ENCODE measurements at regions not wholly inside any gene's neighbourhood (a gene's known extent, or its start where the extent isn't known, plus 50 kb on each side); places are given as distances from the start of the nearest gene placed in this dataset.

DNA sequence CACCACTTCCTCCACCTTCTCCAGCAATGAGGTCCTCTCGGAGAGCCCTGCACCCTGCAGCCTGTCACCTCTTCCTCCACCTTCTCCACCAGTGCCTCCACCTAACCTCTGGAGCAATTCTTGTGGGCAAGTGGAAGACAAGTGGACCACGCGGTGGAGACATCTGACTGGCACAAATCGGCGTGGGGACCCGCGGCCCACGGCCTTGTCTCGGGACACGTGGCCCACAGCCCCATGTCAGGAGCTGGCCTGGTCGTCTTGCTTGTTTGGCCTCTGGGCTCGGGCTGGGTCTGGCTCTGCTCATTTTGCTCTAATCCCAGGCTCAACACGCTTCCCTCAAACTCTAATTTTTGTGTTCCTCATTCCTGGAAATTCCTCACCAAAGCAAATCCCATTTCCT is 393.1 kb upstream of the IRX1 start:
- no peak overlapping the region for H3K18ac ChIP-seq (ENCODE audit: extremely low read depth, low read length)
- no peak overlapping the region for H2BK120ac ChIP-seq (replicated peaks; ENCODE audit: low read depth, low read length)
- FAIRE-seq (no peak), DNase-seq (ENCODE audit: low read depth in 1 of 2, low spot score in 2 of 2) (no peak)
- H3K23ac ChIP-seq (ENCODE audit: insufficient read length): no peak overlapping the region
- peaks cover 4 to 5% of the 10 kb centered on the region in 2 experiments; a peak in 2 of 4 replicates for H3K9me3 ChIP-seq (ENCODE audit: insufficient read depth in 2 of 2, low read depth in 1 of 2, low read length in 1 of 2)
- no peak overlapping the region for H4K5ac ChIP-seq (ENCODE audit: insufficient read length, low read depth, low read length)
- no peaks in the 10 kb centered on the region for H4K20me1 ChIP-seq (replicated peaks in 1 of 2; ENCODE audit: control insufficient read depth in 1 of 2, insufficient read depth in 2 of 2, low read length in 2 of 2)
- H3K56ac ChIP-seq (replicated peaks; ENCODE audit: insufficient read length, low read depth, low read length): no peak overlapping the region
- H2BK15ac ChIP-seq (ENCODE audit: low read length): no peak overlapping the region
- H2BK12ac ChIP-seq (ENCODE audit: low read depth, low read length): no peak overlapping the region
- no peak overlapping the region for H3K27ac ChIP-seq (ENCODE audit: low read depth, low read length)
- H2AFZ ChIP-seq (ENCODE audit: low read length): no peak overlapping the region
- H4K91ac ChIP-seq (replicated peaks; ENCODE audit: insufficient read length, low read length): no peak overlapping the region
- H3K27me3 ChIP-seq (replicated peaks in 1 of 4; ENCODE audit: control insufficient read depth in 3 of 4, extremely low read depth in 1 of 4, insufficient read depth in 3 of 4, low read length in 3 of 4): peaks cover 0 to 8% (median 7%) of the 10 kb centered on the region in 4 experiments; a peak in 4 of 7 replicates
- WGBS, 2 experiments (ENCODE audit: extremely low coverage in 1 of 2, insufficient coverage in 1 of 2, insufficient read length in 1 of 2, insufficient replicate concordance in 2 of 2, low coverage in 1 of 2, low lambda C conversion rate in 2 of 2, missing lambda C conversion rate in 1 of 2): 96% methylated on average over 11 of the region's 13 CpGs; no CpG with 5 or more reads in 1 of the 2 experiments
- no peak overlapping the region for H3K9ac ChIP-seq (replicated peaks in 1 of 4; ENCODE audit: extremely low read depth in 1 of 4, low read depth in 3 of 4, low read length in 3 of 4)
- no peaks in the 10 kb centered on the region for H3K79me2 ChIP-seq (ENCODE audit: control insufficient read depth in 1 of 2, insufficient read depth in 2 of 2, low read length in 2 of 2)
- no peak overlapping the region for H3K4me3 ChIP-seq (ENCODE audit: extremely low read depth in 1 of 4, insufficient read depth in 2 of 4, low read depth in 3 of 4, low read length in 4 of 4)
- no peak overlapping the region for H3K14ac ChIP-seq (ENCODE audit: insufficient read length)
- TF ChIP-seq POLR2AphosphoS5 (IDR thresholded peaks at IDR 0.05; ENCODE audit: low read depth, low read length): no peak
- TF ChIP-seq SIN3A (conservative IDR thresholded peaks at IDR 0.05 in 1 of 2, IDR thresholded peaks at IDR 0.05 in 1 of 2; ENCODE audit: low read depth in 1 of 2, low read length in 2 of 2): no peak
- no peak for TF ChIP-seq EGR1 (IDR thresholded peaks at IDR 0.05; ENCODE audit: borderline replicate concordance, low read depth, low read length)
- no peak for TF ChIP-seq KDM4A (IDR thresholded peaks at IDR 0.05; ENCODE audit: low read depth, low read length, severe bottlenecking)
- TF ChIP-seq SUZ12 (IDR thresholded peaks at IDR 0.05; ENCODE audit: low read length): no peak
- TF ChIP-seq, protein P1, sequence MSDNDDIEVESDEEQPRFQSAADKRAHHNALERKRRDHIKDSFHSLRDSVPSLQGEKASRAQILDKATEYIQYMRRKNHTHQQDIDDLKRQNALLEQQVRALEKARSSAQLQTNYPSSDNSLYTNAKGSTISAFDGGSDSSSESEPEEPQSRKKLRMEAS (IDR thresholded peaks at IDR 0.05): no peak
- TF ChIP-seq BACH1 (IDR thresholded peaks at IDR 0.05; ENCODE audit: low read length): no peak
- no peak for TF ChIP-seq CBX8 (IDR thresholded peaks at IDR 0.05; ENCODE audit: borderline replicate concordance, low read depth, low read length)
- no peak for TF ChIP-seq POU5F1 (IDR thresholded peaks at IDR 0.05; ENCODE audit: low read depth, low read length)
- no peak for TF ChIP-seq BCL11A (IDR thresholded peaks at IDR 0.05; ENCODE audit: low read depth in 2 of 2, low read length in 2 of 2)
- no peak for TF ChIP-seq GABPA (IDR thresholded peaks at IDR 0.05; ENCODE audit: borderline replicate concordance, insufficient read depth, low read length)
- TF ChIP-seq CHD2 (IDR thresholded peaks at IDR 0.05; ENCODE audit: low read length): no peak
- TF ChIP-seq SRF (IDR thresholded peaks at IDR 0.05; ENCODE audit: low read depth, low read length): no peak
- no peaks in the 10 kb centered on the region for H3K36me3 ChIP-seq (ENCODE audit: control insufficient read depth in 2 of 4, insufficient read depth in 4 of 4, low read length in 3 of 4)
- H2AK5ac ChIP-seq (ENCODE audit: low read depth, low read length): no peak overlapping the region
- H3K23me2 ChIP-seq (ENCODE audit: low read depth, low read length): peaks cover 5% of the 10 kb centered on the region; the same call in 1 of the 2 replicates
- H3K4me2 ChIP-seq (ENCODE audit: insufficient read depth in 1 of 2, low read depth in 2 of 2, low read length in 2 of 2): no peak overlapping the region
- peaks cover 0 to 4% (median 1%) of the 10 kb centered on the region in 4 experiments; a peak in 3 of 7 replicates for H3K4me1 ChIP-seq (replicated peaks in 1 of 4; ENCODE audit: control insufficient read depth in 3 of 4, insufficient read depth in 4 of 4, low read length in 3 of 4)
- no peaks in the 10 kb centered on the region for H3K79me1 ChIP-seq (ENCODE audit: low read depth, low read length)
- CTCF ChIA-PET (ENCODE audit: partially characterized antibody): no interaction called here
- no peak overlapping the region for H4K8ac ChIP-seq (ENCODE audit: extremely low read depth, insufficient read depth, low read length)
- no peak overlapping the region for H2BK20ac ChIP-seq (ENCODE audit: low read length)
- POLR2A ChIA-PET (ENCODE audit: partially characterized antibody): no interaction called here
- no peak overlapping the region for H3K4ac ChIP-seq (replicated peaks; ENCODE audit: insufficient read length, low read depth, low read length)
- no peak overlapping the region for H2BK5ac ChIP-seq (ENCODE audit: low read depth, low read length)
